ENCODE measurements at regions not wholly inside any gene's neighbourhood (a gene's known extent, or its start where the extent isn't known, plus 50 kb on each side); places are given as distances from the start of the nearest gene placed in this dataset.

DNA sequence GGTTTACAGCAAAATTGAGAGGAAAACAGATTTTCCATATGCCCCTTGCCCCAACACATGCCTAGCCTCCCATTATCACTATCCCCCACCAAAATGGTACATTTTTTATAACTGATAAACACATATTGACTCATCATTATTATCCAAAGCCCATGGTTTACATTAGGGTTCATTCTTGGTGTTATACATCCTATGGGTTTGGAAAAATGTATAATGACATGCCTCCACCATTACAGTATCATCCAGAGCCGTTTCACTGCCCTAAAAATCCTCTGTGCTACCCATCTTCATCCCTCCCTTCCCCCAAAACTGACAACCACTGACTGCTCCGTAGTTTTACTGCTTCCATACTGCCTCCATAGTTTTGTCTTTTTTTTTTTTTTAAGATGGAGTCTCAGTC is 111.1 kb downstream of the ACTL7B start:
- no peaks in the 10 kb centered on the region for H3K9me1 ChIP-seq (ENCODE audit: control insufficient read depth, extremely low read depth, insufficient read depth, low read length)
- FAIRE-seq, result no peak
- TF ChIP-seq EZH2 (IDR thresholded peaks at IDR 0.05; ENCODE audit: low read length) (no peak), CTCF (optimal IDR thresholded peaks at IDR 0.05 in 1 of 3, IDR thresholded peaks at IDR 0.05 in 1 of 3, conservative IDR thresholded peaks at IDR 0.05 in 1 of 3; ENCODE audit: extremely low read depth in 1 of 3, insufficient read depth in 2 of 3, low read length in 3 of 3) (no peak)
- dilution Hi-C loops (cut with MboI; ENCODE audit: extremely low pct_ligation_motif_present, low sequenced_read_pairs), result no loop called here
- H3K4me3 ChIP-seq (ENCODE audit: control insufficient read depth in 2 of 3, extremely low read depth in 1 of 3, insufficient read depth in 2 of 3, low read depth in 1 of 3, low read length in 3 of 3), result no peak overlapping the region
- no peak overlapping the region for H3K4me2 ChIP-seq (ENCODE audit: control insufficient read depth, extremely low read depth, insufficient read depth, low read depth, low read length)
- no peaks in the 10 kb centered on the region for H3K27me3 ChIP-seq (ENCODE audit: control insufficient read depth, extremely low read depth, insufficient read depth, low read length)
- no peaks in the 10 kb centered on the region for H4K20me1 ChIP-seq (ENCODE audit: control insufficient read depth, extremely low read depth, insufficient read depth, low read length)
- no peaks in the 10 kb centered on the region for H3K79me2 ChIP-seq (ENCODE audit: control insufficient read depth, insufficient read depth, low read length)
- no peak overlapping the region for H2AFZ ChIP-seq (ENCODE audit: control insufficient read depth, low read length)
- H3K4me1 ChIP-seq (ENCODE audit: control insufficient read depth, extremely low read depth, insufficient read depth, low read length), result peaks cover 13% of the 10 kb centered on the region
- DNase-seq (ENCODE audit: low read depth, low spot score), result no peak
- H3K36me3 ChIP-seq (ENCODE audit: control insufficient read depth in 2 of 2, extremely low read depth in 1 of 2, insufficient read depth in 2 of 2, low read length in 2 of 2), result no peaks in the 10 kb centered on the region
- no peaks in the 10 kb centered on the region for H3K9me3 ChIP-seq (ENCODE audit: control insufficient read depth, low read depth, low read length)
- H3K9ac ChIP-seq (ENCODE audit: control insufficient read depth, extremely low read depth, insufficient read depth, low read length), result no peak overlapping the region
- H3K27ac ChIP-seq (ENCODE audit: control insufficient read depth, insufficient read depth, low read length), result no peak overlapping the region

DNA sequence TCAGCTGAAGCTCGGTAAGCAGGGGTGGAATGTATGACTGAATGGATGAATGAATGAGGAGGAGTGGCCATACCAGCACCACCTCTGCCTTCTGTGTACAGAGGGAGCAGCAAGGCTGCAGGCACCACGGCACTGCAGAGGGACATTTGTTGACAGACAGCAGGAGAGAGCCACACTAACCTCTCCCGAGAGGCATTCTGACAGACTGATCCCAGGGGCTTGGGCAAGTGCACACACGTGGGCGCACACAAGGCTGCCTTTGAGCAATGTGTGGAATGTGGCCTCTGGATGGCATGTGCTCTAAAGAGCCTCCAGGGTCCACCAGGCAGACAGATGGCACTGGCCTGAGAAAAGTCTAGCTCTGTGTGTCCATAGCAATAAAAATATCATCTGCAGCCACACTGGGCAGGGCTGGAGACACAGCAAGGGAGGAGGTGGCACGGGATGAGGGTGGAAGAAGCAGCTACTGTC is 111.8 kb downstream of the ACTL7B start:
- Histone ChIP-seq H3K4me2 (ENCODE audit: control insufficient read depth, extremely low read depth, insufficient read depth, low read depth, low read length) (peak overlapping the region; percentile 30), H3K9ac (ENCODE audit: control insufficient read depth, extremely low read depth, insufficient read depth, low read length) (peak overlapping the region; percentile 13), H3K9me1 (ENCODE audit: control insufficient read depth, extremely low read depth, insufficient read depth, low read length) (no peaks in the 10 kb centered on the region), H4K20me1 (ENCODE audit: control insufficient read depth, extremely low read depth, insufficient read depth, low read length) (no peaks in the 10 kb centered on the region), H3K4me3 (ENCODE audit: control insufficient read depth in 2 of 3, extremely low read depth in 1 of 3, insufficient read depth in 2 of 3, low read depth in 1 of 3, low read length in 3 of 3) (no peak overlapping the region), H3K27ac (ENCODE audit: control insufficient read depth, insufficient read depth, low read length) (no peak overlapping the region), H3K27me3 (ENCODE audit: control insufficient read depth, extremely low read depth, insufficient read depth, low read length) (no peaks in the 10 kb centered on the region), H3K9me3 (ENCODE audit: control insufficient read depth, low read depth, low read length) (no peaks in the 10 kb centered on the region), H3K79me2 (ENCODE audit: control insufficient read depth, insufficient read depth, low read length) (no peaks in the 10 kb centered on the region), H3K4me1 (ENCODE audit: control insufficient read depth, extremely low read depth, insufficient read depth, low read length) (peaks cover 13% of the 10 kb centered on the region), H2AFZ (ENCODE audit: control insufficient read depth, low read length) (peak overlapping the region; percentile 52), H3K36me3 (ENCODE audit: control insufficient read depth in 2 of 2, extremely low read depth in 1 of 2, insufficient read depth in 2 of 2, low read length in 2 of 2) (no peaks in the 10 kb centered on the region)
- no peak for TF ChIP-seq CTCF (optimal IDR thresholded peaks at IDR 0.05 in 1 of 3, IDR thresholded peaks at IDR 0.05 in 1 of 3, conservative IDR thresholded peaks at IDR 0.05 in 1 of 3; ENCODE audit: extremely low read depth in 1 of 3, insufficient read depth in 2 of 3, low read length in 3 of 3)
- TF ChIP-seq EZH2 (IDR thresholded peaks at IDR 0.05; ENCODE audit: low read length), result no peak
- FAIRE-seq (peak; percentile 86), DNase-seq (ENCODE audit: low read depth, low spot score) (peak; percentile 71)
- dilution Hi-C loops (cut with MboI; ENCODE audit: extremely low pct_ligation_motif_present, low sequenced_read_pairs), result no loop called here

All from keratinocyte (primary cell).